ENCODE measurements at regions not wholly inside any gene's neighbourhood (a gene's known extent, or its start where the extent isn't known, plus 50 kb on each side); places are given as distances from the start of the nearest gene placed in this dataset.
A peak's percentile ranks its signal among the peaks of the same experiment; 100 is the strongest.
"Not testable (repeated sequence)": the region's sequence is repeated elsewhere in the genome, so short reads cannot be mapped to it uniquely, and the experiment has no call there.

DNA sequence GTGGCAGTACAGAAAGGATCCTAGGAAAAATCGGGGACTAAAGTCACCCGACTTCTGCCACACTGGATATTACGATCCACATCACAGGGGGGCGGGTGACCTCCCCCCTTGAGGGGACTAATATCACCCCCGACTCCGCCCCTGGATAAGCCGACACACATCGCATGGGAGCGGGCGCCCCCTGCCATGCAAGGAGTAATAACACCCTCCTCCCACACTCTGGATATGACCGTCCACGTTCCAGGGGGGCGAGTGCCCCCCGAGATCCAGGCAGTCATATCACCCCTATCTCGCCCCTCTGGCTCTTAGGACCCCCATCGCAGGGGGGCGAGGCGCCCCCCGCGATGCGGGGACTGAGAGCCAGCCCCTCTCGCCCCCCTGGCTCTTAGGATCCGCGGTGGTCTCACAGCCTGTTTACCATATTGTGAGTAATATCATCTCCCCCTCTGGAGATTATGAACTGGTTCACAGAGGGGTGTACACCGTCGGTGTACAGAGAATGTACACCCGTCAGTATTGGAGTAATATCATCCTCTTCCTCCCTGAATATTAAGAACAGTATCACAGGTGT lies 423.0 kb downstream of the DIRAS2 start:
- no peaks in the 10 kb centered on the region for H3K27me3 ChIP-seq (ENCODE audit: control insufficient read depth, insufficient read depth, low read length, poor library complexity, severe bottlenecking)
- H3K9me3 Mint-ChIP-seq = no peaks in the 10 kb centered on the region
- peak overlapping the region; percentile 54 for H3K4me3 Mint-ChIP-seq
- no peak overlapping the region for H3K27ac Mint-ChIP-seq
- H3K9ac ChIP-seq (ENCODE audit: extremely low read depth, low read length, poor library complexity, severe bottlenecking) = no peak overlapping the region
- H3K36me3 ChIP-seq (ENCODE audit: control insufficient read depth, insufficient read depth, low read length) = no peaks in the 10 kb centered on the region
- H3K4me3 ChIP-seq (ENCODE audit: low read length) = peak overlapping the region; percentile 77
- peaks cover 4% of the 10 kb centered on the region for H3K4me1 Mint-ChIP-seq
- no peaks in the 10 kb centered on the region for H3K9me3 ChIP-seq (ENCODE audit: control insufficient read depth, low read length)
- TF ChIP-seq, protein P1, sequence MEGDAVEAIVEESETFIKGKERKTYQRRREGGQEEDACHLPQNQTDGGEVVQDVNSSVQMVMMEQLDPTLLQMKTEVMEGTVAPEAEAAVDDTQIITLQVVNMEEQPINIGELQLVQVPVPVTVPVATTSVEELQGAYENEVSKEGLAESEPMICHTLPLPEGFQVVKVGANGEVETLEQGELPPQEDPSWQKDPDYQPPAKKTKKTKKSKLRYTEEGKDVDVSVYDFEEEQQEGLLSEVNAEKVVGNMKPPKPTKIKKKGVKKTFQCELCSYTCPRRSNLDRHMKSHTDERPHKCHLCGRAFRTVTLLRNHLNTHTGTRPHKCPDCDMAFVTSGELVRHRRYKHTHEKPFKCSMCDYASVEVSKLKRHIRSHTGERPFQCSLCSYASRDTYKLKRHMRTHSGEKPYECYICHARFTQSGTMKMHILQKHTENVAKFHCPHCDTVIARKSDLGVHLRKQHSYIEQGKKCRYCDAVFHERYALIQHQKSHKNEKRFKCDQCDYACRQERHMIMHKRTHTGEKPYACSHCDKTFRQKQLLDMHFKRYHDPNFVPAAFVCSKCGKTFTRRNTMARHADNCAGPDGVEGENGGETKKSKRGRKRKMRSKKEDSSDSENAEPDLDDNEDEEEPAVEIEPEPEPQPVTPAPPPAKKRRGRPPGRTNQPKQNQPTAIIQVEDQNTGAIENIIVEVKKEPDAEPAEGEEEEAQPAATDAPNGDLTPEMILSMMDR (conservative IDR thresholded peaks at IDR 0.05) = peak; percentile 90
- H3K27me3 Mint-ChIP-seq (ENCODE audit: insufficient read depth) = peaks cover 4% of the 10 kb centered on the region
- no peak overlapping the region for H3K27ac ChIP-seq (ENCODE audit: low read depth, low read length)
- no peaks in the 10 kb centered on the region for H3K4me1 ChIP-seq (ENCODE audit: control insufficient read depth, insufficient read depth, low read length)
- WGBS, 2 experiments (ENCODE audit: insufficient coverage in 1 of 2, insufficient read length in 1 of 2) = 3 to 8% methylated on average over 11 to 27 of the region's 27 CpGs
- peak; percentile 80 for DNase-seq
- no peaks in the 10 kb centered on the region for H3K36me3 Mint-ChIP-seq (ENCODE audit: low read depth)

DNA sequence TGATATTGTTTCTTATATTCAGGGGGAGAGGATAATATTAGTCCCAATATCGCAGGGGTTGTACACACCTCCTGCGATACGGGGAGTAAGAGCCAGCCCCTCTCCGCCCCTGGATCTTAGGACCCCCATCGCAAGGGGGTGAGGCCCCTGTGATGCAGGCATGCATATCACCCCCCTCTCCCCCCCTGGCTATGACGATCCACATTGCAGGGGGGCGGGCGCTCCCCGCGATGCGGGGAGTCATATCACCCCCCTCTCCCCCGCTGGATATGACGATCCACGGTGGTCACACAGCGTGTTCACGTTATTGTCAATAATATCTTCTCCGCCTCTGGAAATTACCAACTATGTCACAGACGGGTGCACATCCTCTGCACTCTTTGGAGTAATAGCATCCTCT lies 420.7 kb downstream of the DIRAS2 start:
- H3K36me3 ChIP-seq (ENCODE audit: control insufficient read depth, insufficient read depth, low read length); H3K4me1 Mint-ChIP-seq; H3K27me3 ChIP-seq (ENCODE audit: control insufficient read depth, insufficient read depth, low read length, poor library complexity, severe bottlenecking); H3K9me3 ChIP-seq (ENCODE audit: control insufficient read depth, low read length); H3K27ac Mint-ChIP-seq; H3K4me1 ChIP-seq (ENCODE audit: control insufficient read depth, insufficient read depth, low read length); H3K36me3 Mint-ChIP-seq (ENCODE audit: low read depth); H3K4me3 Mint-ChIP-seq; H3K9me3 Mint-ChIP-seq; H3K27me3 Mint-ChIP-seq (ENCODE audit: insufficient read depth); H3K9ac ChIP-seq (ENCODE audit: extremely low read depth, low read length, poor library complexity, severe bottlenecking); DNase-seq; H3K27ac ChIP-seq (ENCODE audit: low read depth, low read length); H3K4me3 ChIP-seq (ENCODE audit: low read length): not testable (repeated sequence)
- 81% methylated on average over 13 of the region's 18 CpGs; no CpG with 5 or more reads in 1 of the 2 experiments for WGBS, 2 experiments (ENCODE audit: insufficient coverage in 1 of 2, insufficient read length in 1 of 2)

DNA sequence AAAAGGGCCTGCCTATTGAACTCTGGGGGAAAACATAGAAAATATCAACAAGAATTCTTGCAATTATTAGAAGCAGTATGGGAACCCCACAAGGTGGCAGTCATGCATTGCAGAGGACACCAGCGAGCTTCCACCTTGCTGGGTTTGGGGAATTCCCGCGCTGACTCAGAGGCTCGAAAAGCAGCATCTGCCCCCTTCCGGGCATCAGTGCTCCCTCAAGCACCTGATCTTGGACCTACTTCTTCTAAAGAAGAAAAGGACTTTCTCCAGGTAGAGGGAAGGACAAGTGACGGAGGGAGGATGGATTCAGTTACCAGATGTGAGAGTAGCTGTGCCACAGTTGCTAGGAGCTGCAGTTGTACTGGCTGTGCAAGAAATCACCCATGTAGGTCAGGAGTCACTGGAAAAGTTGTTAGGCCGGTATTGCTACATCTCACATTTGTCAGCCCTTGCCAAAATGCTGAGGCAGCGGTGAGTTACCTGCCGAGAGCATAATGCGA lies 415.7 kb downstream of the DIRAS2 start:
- not testable (repeated sequence) for H3K27me3 Mint-ChIP-seq (ENCODE audit: insufficient read depth); H3K4me3 Mint-ChIP-seq; H3K4me1 Mint-ChIP-seq; H3K27ac Mint-ChIP-seq; H3K27me3 ChIP-seq (ENCODE audit: control insufficient read depth, insufficient read depth, low read length, poor library complexity, severe bottlenecking); H3K4me1 ChIP-seq (ENCODE audit: control insufficient read depth, insufficient read depth, low read length); H3K9ac ChIP-seq (ENCODE audit: extremely low read depth, low read length, poor library complexity, severe bottlenecking); H3K9me3 Mint-ChIP-seq; H3K9me3 ChIP-seq (ENCODE audit: control insufficient read depth, low read length); H3K36me3 Mint-ChIP-seq (ENCODE audit: low read depth); H3K36me3 ChIP-seq (ENCODE audit: control insufficient read depth, insufficient read depth, low read length); H3K27ac ChIP-seq (ENCODE audit: low read depth, low read length); H3K4me3 ChIP-seq (ENCODE audit: low read length)
- 45 to 100% methylated on average over 2 to 9 of the region's 10 CpGs for WGBS, 2 experiments (ENCODE audit: insufficient coverage in 1 of 2, insufficient read length in 1 of 2)
- peak; percentile 75 for DNase-seq
- TF ChIP-seq, protein P1 (conservative IDR thresholded peaks at IDR 0.05) = peak; percentile 90

DNA sequence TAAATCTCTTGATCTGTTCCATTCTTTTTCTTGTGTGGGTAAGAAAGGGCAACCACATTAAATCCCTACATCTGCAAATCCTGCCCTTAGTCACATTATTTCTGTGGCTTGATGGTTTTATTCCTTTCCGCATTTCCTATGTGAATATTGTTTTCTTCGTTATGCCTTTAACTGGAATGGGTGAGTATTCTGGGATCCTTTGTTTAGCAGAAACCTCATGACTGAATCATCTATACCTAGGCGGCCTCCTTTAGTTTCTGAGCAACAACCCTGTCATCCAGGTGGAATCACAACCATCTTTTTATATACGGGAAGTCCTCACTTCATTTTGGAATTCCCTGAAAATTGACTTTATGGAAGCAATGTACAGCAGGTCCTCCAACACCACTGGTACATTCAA lies 409.5 kb downstream of the DIRAS2 start:
- not testable (repeated sequence) for H3K27me3 Mint-ChIP-seq (ENCODE audit: insufficient read depth); H3K36me3 Mint-ChIP-seq (ENCODE audit: low read depth); H3K27ac Mint-ChIP-seq; DNase-seq; H3K9ac ChIP-seq (ENCODE audit: extremely low read depth, low read length, poor library complexity, severe bottlenecking); H3K4me3 Mint-ChIP-seq; H3K27me3 ChIP-seq (ENCODE audit: control insufficient read depth, insufficient read depth, low read length, poor library complexity, severe bottlenecking); H3K4me1 Mint-ChIP-seq; H3K4me3 ChIP-seq (ENCODE audit: low read length); H3K9me3 Mint-ChIP-seq; H3K4me1 ChIP-seq (ENCODE audit: control insufficient read depth, insufficient read depth, low read length); H3K27ac ChIP-seq (ENCODE audit: low read depth, low read length); H3K9me3 ChIP-seq (ENCODE audit: control insufficient read depth, low read length); H3K36me3 ChIP-seq (ENCODE audit: control insufficient read depth, insufficient read depth, low read length)
- 82 to 90% methylated on average over 2 to 4 of the region's 4 CpGs for WGBS, 2 experiments (ENCODE audit: insufficient coverage in 1 of 2, insufficient read length in 1 of 2)

Data from endodermal cell (in vitro differentiated cells).